ENCODE measurements at regions not wholly inside any gene's neighbourhood (a gene's known extent, or its start where the extent isn't known, plus 50 kb on each side); places are given as distances from the start of the nearest gene placed in this dataset.

DNA sequence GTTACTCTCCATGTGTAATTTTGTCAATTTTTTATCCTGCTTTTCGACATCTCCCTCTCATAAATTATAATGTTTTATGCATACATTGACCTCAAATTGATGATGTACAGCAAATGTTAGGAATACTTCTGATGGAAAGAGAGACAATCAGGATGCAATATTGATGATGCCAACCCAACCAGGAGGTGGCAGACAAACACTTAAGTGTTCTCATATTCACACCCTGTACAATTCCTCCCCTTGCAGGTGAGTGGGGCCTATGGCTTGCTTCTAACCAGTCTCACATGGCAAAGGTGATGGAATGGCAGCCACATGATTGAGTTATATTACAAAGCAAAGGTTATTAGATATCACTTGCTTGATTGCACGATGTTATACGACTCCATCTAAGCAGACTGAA lies 594.3 kb upstream of the REG3G start:
- DNase-seq (ENCODE audit: low spot score), result no peak

DNA sequence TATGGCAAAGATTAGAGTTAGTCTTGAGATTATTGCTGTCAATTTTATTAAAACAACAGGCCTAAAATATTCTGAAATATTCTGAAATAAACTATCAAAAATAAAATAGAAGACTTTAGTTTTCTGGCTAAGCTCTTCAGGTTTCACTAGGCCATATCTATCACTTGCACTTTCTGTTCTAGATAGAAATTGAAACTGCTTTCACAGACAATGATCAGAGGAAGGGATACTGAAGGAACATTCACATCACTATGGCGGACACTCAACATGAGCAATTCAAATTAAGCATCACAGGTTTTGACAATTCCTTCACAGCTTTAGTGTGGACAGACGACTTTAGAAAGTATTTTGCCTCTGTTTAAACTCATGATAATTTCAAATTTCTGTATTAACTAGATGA lies 586.4 kb upstream of the REG3G start:
- DNase-seq (ENCODE audit: low spot score), result no peak

DNA sequence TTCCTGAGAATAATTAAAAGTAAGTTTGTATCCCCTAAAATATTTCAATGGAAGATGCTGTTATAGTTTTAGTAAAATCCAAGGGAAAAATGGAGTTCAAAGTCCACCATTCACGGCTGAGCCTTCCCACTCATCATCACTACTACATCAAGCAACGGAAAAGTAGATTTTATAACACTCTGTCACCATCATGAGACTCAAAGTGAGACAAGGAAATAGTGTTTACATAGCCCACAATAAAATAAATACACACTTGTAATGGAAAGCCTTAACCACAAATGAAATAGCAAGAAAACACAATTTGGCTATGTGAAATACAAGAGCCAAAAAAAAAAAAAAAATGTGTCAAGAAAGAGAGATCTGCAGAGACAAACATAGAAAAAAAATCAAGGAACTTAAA lies 569.9 kb upstream of the REG3G start:
- DNase-seq (ENCODE audit: low spot score), result no peak

DNA sequence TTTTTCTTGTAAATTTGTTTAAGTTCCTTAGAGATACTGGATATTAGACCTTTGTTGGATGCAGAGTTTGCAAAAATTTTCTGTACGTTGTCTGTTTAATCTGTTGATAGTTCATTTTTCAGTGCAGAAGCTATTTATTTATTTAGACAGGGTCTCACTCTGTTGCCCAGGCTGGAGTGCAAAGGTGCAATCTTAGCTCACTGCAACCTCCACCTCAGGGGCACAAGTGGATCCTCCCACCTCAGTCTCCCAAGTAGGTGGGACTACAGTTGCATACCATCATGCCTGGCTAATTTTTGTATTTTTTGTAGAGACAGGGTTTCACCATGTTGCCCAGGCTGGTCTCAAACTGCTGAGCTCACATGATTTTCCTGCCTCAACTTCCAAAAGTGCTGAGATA lies 568.2 kb upstream of the REG3G start:
- DNase-seq (ENCODE audit: low spot score), result no peak

DNA sequence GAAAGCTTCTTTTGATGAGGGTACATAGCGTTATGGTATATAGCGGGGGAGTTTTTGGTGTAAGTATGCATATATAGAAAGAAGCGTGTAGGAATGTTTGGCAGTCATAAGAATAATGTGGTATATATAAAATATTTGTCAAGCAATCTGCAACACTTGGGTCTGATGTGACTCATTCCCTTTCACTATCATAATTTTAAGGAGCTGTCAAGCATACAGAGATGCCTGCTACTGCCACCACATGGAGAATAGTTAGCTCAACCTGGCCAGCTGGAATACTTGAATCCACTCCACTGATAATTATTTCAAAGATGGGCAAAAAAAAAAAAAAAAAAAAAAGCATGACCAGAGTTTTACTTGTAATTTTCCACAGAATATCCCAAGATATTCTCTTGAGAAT lies 559.8 kb upstream of the REG3G start:
- DNase-seq (ENCODE audit: low spot score), result no peak

DNA sequence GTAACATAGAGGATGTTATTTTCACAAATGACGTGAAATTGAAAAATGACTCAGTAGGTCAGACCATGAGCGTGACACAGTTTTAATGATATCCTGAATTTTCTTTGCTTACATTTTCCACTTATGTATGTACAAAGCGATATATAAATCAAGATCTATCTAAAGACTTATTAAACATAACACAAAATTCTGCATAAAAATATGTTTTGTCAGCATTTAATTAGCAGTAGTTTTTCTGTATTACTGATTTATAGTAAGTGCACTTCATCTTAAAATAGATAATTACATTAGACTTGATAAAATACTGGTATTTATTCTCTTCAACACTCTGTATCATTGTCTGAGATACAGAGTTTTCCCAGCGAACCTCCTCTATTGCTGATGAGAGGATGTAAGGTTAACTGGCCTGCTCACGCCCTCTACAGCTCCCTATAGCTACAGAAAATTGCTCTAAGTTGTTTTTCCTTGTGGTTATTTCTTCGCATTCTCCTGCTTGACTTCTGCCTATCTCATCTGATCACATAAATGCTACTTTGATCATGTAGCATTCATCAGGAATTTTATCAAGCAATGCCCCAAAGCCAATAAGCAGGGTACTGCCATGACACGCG lies 548.8 kb upstream of the REG3G start:
- DNase-seq (ENCODE audit: low spot score), result no peak

DNA sequence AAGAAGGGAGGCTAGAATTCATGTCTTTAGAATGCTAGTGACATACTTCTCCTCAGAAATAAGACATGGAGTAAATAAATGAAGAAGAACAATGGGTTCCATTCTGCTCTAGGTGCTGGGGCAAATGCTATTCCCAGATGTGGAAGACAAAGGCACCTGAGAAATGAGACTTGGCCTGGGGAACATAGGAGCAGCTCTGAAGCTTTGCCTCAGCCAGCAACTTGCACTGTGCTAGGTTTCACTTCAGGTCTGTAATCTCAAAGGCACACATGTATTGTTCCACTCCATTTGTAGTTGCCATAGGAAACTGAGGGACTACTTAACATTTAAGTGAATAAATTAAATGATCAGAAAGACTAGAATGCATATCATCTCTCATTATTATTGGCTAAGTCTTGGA lies 538.9 kb upstream of the REG3G start:
- DNase-seq (ENCODE audit: low spot score), result no peak

DNA sequence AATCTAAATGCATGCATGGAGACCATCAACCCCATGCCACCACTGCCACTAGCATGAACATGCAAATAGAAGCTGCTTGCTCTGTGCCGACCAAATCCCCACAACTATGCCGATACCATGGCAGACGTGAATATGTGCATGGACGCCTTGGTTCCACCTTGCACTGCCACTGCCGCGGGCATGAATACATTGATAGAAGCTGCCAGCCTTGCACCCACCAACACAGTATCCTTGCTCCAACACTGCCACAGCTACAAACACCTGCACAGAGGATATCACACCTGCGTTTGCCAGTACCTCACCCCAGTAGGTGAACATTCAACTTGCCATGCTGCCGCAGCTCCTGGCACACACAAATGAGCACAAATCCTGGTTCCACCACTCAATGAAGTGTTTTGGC lies 527.4 kb upstream of the REG3G start:
- DNase-seq (ENCODE audit: low spot score), result no peak

DNA sequence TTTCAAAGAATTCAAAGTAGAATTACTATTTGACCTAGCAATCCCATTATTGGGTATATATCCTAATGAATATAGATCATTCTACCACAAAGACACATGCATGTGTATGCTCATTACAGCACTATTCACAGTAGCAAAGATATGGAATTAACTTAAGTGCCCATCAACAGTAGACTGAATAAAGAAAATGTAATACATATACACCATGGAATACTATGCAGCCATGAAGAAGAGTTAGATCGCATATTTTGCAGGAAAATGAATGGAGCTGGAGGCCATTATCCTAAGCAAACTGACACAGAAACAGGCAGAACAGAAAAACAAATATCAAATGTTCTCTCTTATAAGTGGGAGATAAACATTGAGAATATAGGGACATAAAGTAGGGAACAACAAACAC lies 519.2 kb upstream of the REG3G start:
- DNase-seq (ENCODE audit: low spot score), result no peak

DNA sequence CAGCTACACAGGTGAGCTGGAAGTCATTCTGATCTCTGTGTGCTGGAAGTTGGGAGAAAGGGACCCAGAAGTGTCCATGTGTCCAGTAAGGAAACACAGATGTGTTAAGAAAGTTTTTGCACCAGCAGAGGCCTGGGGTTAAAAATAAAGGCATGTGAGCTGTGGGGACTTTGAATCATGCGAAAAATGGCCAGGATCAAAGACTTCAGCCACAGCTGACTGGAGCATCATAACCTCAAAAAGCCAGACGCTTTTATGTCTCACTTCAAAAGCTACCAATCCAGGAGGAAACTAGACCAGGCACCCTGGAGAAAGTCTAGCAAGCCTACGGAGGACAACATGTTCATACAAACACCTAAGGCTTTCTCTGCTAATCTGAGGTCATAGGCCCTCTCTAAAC lies 503.6 kb upstream of the REG3G start:
- DNase-seq (ENCODE audit: low spot score), result no peak

DNA sequence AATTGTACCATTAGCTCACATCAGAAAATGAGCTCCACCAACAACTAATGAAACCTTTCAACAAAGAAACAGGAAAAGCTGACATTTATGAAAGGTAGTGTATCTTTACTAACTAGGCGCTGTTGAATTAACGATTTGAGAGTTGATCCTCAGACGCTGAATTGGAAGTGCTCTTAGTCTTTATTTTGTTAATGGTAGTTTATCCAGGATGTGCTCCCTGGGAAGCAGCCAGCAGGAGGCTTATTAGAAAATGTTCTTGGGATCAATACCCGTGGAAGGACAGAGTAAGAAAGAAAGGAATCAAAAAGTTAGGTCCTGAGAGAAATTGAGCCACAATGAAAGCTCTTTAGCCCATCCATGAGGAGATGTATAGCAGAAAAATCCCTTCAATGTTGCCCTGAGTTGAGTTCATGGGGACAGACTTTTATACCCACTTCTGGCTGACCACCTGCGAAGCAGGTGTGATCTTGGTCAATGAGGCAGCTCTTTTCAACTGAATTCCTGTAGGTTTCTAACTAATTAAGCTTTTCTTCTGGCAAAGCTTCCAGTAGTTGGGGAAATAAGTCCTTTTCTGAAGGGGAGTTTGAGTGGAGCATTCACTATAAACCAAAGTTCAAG lies 492.6 kb upstream of the REG3G start:
- DNase-seq (ENCODE audit: low spot score), result no peak

DNA sequence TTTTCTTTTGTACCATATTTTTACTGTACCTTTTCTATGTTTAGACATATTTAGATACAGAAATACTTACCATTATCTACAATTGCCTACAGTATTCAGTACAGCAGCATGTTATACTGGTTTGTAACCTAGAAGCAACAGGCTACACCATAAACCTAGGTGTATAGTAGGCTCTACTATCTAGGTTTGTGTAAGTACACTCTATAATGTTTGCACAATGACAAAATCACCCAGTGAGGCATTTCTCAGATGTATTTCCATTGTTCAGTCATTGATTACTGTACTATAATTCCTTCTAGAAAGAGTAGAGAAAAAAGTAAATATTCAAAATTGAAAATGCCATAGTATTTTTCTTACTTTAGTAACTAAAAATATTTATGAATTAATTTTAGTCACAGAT lies 490.1 kb upstream of the REG3G start:
- no peak for DNase-seq (ENCODE audit: low spot score)

DNA sequence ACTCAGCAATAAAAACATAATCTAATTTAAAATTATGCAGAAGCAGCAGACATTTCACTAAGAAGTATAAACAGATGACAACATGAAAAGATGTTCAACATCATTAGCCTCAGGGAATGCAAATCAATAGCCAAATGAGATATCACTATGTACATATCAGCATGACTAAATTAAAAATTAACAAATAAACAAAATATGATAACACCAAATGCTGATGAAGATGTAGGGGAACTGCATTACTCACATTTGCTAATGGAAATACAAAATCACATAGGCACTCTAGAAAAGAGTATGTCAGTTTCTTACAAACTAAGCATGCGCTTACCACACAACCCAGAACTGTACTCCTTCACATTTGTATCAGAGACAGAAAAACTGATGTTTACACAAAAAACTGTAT lies 487.2 kb upstream of the REG3G start:
- DNase-seq (ENCODE audit: low spot score), result no peak

DNA sequence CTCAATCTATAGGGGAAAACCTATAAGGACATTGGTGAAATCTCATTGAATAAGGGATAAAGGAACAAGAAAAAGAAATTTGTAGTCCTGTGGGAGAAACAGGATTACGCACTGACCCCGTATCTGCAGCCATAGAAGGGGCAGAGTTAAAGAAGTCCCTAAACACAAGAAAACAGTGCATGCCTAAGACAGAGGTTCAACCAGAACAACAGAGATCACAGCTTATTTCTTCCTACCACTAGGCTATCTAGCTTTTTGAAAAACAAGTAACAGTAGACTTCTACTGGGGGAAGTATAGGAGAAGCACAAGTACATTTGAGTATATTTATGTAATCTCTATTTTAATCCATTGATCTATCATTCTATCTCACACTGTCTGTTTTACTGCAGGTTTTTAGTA lies 485.2 kb upstream of the REG3G start:
- no peak for DNase-seq (ENCODE audit: low spot score)

DNA sequence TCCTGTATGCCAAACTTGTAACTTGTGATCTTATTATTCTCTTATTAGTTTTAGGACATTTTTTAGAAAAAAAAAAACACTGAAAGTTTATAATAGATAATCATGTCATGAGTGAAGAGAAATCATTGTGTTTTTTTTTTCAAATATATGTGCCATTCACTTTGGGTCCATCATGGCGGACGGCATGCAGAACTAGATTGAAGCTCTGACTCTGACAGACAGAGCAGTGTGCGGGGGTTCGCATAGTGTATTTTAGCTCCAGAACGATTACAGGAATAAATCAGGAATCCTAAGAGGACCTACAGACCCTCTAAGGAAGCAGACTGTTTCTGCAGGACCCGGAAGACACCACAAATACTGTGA lies 484.4 kb upstream of the REG3G start:
- no peak for DNase-seq (ENCODE audit: low spot score)

DNA sequence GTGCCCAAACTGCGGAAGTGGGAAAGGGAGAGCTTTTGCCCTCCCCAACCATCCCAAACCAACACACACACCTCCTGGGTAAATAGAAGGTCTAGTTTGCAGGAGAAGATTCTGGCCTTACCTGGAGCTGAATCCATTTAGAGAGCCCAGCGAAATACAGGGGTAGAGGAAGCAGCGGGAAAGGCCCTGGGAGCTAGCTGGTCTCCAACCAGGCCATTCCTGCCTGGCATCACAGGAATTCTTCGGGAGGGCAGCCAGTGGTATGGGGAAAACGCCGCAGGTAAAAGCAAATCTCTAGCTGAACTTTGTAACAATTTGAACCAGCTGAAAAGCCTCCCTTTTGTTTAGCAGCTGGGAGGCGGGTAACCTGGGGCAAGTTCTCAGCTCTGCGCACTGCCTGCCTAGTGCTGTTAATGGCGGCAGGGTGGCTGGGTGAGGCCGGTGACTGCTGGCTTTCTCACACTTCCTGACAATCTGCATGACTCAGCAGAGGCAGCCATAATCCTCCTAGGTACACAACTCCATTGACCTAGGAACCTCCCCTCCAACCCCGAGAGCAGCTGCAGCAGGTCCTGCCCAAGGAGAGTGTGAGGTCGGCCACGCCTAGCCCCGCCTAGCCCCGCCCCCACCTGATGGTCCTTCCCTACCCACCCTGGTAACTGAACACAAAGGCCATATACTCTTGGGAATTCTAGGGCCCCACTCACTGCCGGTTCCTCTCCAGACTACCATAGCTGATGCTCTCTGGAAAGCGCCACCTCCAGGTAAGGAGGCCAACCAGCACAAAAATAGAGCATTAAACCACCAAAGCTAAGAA lies 483.8 kb upstream of the REG3G start:
- DNase-seq (ENCODE audit: low spot score), result no peak

DNA sequence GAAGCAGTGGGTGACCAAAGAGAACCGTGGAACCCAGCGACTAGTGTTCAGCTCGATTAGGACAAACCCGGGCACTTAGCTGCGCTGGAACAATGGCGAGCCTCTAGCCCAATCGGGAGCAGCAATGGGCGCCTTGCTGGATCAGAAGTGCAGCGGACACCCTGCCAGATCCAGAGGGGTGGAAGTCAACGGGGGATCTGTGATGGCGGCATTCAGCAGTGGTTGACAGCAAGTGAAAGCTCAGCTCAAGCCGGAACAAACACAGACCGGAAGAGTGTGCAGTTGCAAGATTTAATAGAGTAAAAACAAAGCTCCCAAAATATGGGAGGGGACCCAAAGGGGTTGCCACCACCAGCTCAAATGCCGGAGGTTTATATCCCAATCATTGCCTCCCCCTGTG lies 478.7 kb upstream of the REG3G start:
- DNase-seq (ENCODE audit: low spot score), result no peak

DNA sequence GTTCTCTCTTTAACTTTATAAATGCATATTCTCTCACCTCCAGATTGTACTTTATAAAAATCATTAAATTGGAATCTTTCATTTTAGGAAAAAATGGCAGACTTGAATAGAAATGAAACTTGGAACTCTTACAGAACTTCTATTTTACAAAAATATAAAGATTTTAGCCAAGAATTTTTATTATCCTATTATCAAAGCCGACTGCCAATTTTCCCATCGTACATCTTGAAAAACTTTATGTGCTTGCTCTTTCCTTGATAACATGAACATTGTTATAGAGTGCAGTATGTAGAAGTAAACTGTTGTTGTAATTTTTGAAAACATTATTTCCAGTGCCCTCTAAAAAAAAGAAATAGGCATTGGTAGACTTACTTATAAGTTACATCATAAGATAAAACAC lies 475.7 kb upstream of the REG3G start:
- DNase-seq (ENCODE audit: low spot score), result no peak

DNA sequence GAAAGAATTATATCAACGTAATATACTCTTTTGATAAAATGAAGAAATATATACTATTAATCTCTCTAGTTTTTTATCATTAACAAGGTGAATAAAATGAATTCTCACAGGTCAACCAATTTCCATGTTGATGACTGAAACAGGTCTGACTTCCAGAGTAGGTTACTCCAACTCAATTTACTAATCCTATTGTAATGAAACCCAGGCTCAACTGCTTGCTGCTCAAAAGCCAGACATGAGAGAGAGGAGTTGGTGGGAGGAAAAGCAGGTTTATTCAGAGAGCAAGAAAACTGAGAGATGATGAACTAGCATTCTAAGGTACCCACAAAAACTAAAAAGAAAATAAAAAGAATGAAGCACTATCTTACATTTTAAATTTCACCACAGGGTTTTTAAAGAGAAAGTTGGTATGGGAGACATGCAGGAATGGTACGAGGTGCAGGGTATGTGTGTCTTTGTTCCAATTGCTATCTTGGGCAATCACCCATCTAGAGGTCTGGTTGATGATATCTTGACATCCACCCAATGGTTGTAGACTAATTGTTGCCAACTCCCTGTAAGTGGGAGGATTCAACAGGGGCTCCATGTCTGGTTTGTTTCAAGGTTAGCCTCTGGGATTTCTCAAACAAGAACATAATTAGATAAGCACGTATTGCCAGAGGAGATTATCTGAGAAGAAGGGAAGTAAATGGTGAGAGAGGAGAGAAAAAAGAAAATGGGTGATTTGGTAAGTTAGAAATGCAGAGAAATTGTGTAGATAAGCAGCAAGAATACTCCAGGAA lies 471.4 kb upstream of the REG3G start:
- peak; percentile 34 for DNase-seq (ENCODE audit: low spot score)

DNA sequence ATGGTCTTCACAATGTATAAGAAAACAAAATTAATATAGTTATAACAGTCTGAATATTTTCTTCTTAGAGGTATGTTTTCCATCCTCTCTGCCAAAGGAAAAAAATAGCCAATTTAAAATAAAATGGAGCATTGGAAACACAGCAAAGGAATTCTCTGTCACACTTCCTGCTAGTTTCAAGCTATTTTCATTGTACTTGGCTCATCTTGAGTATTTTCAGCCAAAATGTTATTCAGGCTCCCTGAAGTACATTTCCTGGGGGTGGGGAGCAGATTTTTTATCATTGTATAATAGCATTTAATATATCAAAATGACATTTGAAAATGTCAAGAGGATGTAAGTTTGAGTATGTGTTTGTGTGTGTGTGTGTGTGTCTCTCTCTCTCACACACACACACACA lies 463.6 kb upstream of the REG3G start:
- no peak for DNase-seq (ENCODE audit: low spot score)

DNA sequence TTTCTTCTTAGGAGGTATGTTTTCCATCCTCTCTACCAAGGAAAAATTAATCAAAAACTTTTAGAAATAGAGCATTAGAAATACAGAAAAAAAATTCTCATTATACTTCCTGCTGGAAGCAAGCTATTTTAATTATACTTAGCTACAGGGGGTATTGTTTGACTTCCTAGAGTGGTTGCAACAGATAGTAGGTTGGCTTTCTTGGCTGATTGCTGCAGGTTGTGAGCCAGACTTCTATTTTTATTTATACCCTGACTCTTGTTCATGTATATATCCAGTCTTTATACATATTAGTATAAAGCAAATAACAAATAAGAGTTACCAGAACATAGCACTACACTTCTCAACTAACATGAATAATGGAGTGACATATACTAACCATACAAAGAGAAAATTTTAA lies 460.8 kb upstream of the REG3G start:
- no peak for DNase-seq (ENCODE audit: low spot score)

DNA sequence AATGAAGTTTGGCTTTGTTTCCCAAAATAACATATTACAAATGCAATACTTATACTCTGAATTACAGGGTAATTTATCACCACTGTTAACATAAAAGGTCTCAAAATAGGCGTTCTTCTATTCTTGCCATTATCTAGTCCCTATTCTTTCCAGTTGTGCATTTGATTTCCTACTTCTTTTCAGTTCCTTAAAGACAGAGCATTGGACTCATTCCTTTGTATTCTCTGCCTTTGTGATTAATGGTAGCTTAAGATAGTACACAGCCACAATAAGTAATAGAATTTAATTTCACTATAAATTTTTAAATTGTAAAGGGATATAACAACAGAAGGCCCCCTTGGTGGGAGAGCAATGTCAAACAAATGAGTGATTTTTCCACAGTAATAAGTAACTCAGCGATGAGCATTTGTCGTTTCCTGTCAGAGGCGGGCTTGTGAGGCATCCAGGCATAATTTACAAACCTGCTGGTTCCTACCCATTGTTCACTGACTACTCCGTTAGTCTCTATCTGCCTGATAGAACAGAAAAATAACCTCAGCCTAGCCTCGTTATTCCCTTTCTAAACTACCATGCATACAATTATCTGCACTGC lies 456.6 kb upstream of the REG3G start:
- DNase-seq (ENCODE audit: low spot score), result no peak
